ENCODE measurements at regions not wholly inside any gene's neighbourhood (a gene's known extent, or its start where the extent isn't known, plus 50 kb on each side); places are given as distances from the start of the nearest gene placed in this dataset.

DNA sequence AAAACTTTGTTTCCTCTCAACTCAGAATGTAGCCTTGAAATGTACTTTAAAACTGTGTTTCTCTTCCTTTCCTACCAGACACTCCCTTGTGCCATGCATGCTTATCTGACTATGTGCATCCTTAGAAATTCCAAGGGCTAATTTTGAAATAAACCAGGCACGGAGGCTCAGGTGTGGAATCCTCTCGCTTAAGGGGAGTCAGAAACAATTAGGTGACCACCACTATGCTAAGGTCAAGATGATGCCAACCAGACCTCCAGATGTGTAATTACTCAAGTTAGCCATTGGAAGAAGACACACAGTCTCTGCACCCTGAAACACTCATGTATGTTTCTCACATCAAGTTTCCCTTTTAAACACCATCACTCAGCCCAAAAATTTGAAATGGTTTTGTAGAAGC lies 572.1 kb downstream of the VGLL3 start:
- TF ChIP-seq, protein P1, sequence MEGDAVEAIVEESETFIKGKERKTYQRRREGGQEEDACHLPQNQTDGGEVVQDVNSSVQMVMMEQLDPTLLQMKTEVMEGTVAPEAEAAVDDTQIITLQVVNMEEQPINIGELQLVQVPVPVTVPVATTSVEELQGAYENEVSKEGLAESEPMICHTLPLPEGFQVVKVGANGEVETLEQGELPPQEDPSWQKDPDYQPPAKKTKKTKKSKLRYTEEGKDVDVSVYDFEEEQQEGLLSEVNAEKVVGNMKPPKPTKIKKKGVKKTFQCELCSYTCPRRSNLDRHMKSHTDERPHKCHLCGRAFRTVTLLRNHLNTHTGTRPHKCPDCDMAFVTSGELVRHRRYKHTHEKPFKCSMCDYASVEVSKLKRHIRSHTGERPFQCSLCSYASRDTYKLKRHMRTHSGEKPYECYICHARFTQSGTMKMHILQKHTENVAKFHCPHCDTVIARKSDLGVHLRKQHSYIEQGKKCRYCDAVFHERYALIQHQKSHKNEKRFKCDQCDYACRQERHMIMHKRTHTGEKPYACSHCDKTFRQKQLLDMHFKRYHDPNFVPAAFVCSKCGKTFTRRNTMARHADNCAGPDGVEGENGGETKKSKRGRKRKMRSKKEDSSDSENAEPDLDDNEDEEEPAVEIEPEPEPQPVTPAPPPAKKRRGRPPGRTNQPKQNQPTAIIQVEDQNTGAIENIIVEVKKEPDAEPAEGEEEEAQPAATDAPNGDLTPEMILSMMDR (IDR thresholded peaks at IDR 0.05) = no peak
- TF ChIP-seq POLR2A (IDR thresholded peaks at IDR 0.05) = no peak
